Mesodermal cell (in vitro differentiated cells): ENCODE measurements at regions not wholly inside any gene's neighbourhood (a gene's known extent, or its start where the extent isn't known, plus 50 kb on each side); places are given as distances from the start of the nearest gene placed in this dataset.
"Not testable (repeated sequence)": the region's sequence is repeated elsewhere in the genome, so short reads cannot be mapped to it uniquely, and the experiment has no call there.

Experiments
- H3K27ac ChIP-seq: 2 replicates; pipeline ENCODE4 v1.7.0; 2013; ENCODE audit warnings: mild to moderate bottlenecking, low read depth, low read length, moderate library complexity; ENCODE audit not compliant: severe bottlenecking
- H3K36me3 ChIP-seq: 2 replicates; pipeline ENCODE4 v1.7.1; 2013; ENCODE audit warnings: mild to moderate bottlenecking, low read length, moderate library complexity; ENCODE audit not compliant: control insufficient read depth, insufficient read depth
- H3K4me1 ChIP-seq: one replicate; pipeline ENCODE4 v1.7.1; 2013; ENCODE audit warnings: mild to moderate bottlenecking, low read length; ENCODE audit not compliant: insufficient read depth, control insufficient read depth, poor library complexity, severe bottlenecking
- H3K4me3 ChIP-seq: 2 replicates; pipeline ENCODE4 v1.7.0; 2013; ENCODE audit warnings: low read length, control low read depth, mild to moderate bottlenecking; ENCODE audit not compliant: insufficient read depth, poor library complexity, severe bottlenecking; ENCODE audit errors: extremely low read depth
- H3K9me3 ChIP-seq: 2 replicates; pipeline ENCODE4 v1.7.1; 2013; ENCODE audit warnings: mild to moderate bottlenecking, low read length, moderate library complexity; ENCODE audit not compliant: control insufficient read depth
- WGBS, 2 experiments: methylation state at CpG; one replicate each; pipeline ENCODE4 v1.1.5; 2013; ENCODE audit warnings: missing lambda C conversion rate in 2 of 2; ENCODE audit not compliant: insufficient coverage in 2 of 2; 5-methylcytosine and 5-hydroxymethylcytosine counted together

- Histone ChIP-seq H3K9me3 (no peaks in the 10 kb centered on the region), H3K36me3 (no peaks in the 10 kb centered on the region), H3K4me1 (no peaks in the 10 kb centered on the region), H3K4me3 (no peak overlapping the region), H3K27ac (no peak overlapping the region)
- WGBS, 2 experiments = 81 to 89% methylated on average over 3 of the region's 4 CpGs
These were observed 235.2 kb upstream of the KRR1 start for GRCh38 chr12:75746621-75747020.

DNA sequence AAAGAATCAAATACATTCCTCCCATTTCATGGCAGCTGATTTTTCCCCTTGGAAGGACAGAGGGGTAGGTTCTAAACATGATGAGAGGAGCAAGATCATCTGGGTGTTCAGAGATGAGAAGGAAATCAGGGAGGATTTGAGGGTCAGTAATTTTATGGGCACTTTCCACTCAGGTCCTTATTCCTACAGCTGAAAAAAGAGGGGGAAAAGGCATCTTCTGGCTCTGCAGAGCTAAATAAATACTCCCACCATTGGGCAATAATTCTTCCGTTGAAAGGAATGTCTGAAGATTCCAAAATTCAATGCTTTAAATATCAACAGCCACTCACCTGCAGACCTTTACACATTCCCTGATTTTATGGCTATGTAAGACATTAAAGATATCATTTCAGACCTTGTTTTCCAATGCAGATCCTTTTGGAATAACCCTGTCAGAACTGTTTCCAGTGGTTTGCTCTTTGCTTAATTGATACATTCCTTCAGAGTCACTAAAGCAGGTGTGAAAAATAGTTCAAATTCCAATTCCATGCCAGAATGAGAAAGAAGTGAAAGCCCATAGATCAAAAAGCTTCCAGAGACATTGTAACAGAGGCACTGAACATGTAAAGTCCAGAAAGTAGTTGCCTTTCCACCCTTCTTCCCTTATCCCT, 233.3 kb upstream of the KRR1 start:
- Histone ChIP-seq H3K4me3 (no peak overlapping the region), H3K36me3 (no peaks in the 10 kb centered on the region), H3K9me3 (no peaks in the 10 kb centered on the region), H3K27ac (no peak overlapping the region), H3K4me1 (no peaks in the 10 kb centered on the region)
- WGBS, 2 experiments = 80% methylated on average over 1 of the region's 1 CpG; no CpG with 5 or more reads in 1 of the 2 experiments

DNA sequence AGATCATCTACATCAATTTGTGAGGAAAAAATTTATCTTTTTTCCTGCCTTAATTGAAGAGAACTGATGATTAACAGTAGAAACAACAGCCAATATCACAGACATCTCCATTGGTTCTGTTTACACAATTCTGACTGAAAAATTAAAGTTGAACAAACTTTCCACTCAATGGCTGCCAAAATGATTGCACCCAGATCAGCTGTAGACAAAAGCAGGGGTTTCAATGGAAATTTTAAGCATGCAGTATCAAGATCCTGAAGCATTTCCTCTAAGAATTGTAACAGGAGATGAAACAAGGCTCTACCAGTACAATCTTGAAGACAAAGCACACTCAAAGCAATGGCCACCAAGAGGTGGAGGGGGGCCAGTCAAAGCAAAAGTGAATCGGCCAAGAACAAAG, 231.6 kb upstream of the KRR1 start:
- H3K4me1 ChIP-seq = peaks cover 6% of the 10 kb centered on the region
- H3K27ac ChIP-seq = no peak overlapping the region
- no peaks in the 10 kb centered on the region for H3K36me3 ChIP-seq
- no peaks in the 10 kb centered on the region for H3K9me3 ChIP-seq
- WGBS, 2 experiments = 100% methylated on average over 1 of the region's 1 CpG; no CpG with 5 or more reads in 1 of the 2 experiments
- no peak overlapping the region for H3K4me3 ChIP-seq

GRCh38 chr12:75742048-75742447, 230.6 kb upstream of the KRR1 start:
- Histone ChIP-seq H3K4me3 (no peak overlapping the region), H3K4me1 (peaks cover 6% of the 10 kb centered on the region), H3K27ac (no peak overlapping the region), H3K36me3 (no peaks in the 10 kb centered on the region), H3K9me3 (no peaks in the 10 kb centered on the region)
- WGBS, 2 experiments = 87 to 98% methylated on average over 2 to 3 of the region's 4 CpGs

- 93 to 100% methylated on average over 1 of the region's 1 CpG for WGBS, 2 experiments
- Histone ChIP-seq H3K27ac (no peak overlapping the region), H3K4me3 (no peak overlapping the region), H3K4me1 (peaks cover 6% of the 10 kb centered on the region), H3K9me3 (no peaks in the 10 kb centered on the region), H3K36me3 (no peaks in the 10 kb centered on the region)
These were observed 228.5 kb upstream of the KRR1 start for GRCh38 chr12:75739912-75740311.

GRCh38 chr12:75739098-75739497, 227.7 kb upstream of the KRR1 start:
- 90 to 100% methylated on average over 1 to 2 of the region's 2 CpGs for WGBS, 2 experiments
- not testable (repeated sequence) for H3K9me3 ChIP-seq, H3K36me3 ChIP-seq, H3K4me1 ChIP-seq, H3K27ac ChIP-seq, H3K4me3 ChIP-seq

DNA sequence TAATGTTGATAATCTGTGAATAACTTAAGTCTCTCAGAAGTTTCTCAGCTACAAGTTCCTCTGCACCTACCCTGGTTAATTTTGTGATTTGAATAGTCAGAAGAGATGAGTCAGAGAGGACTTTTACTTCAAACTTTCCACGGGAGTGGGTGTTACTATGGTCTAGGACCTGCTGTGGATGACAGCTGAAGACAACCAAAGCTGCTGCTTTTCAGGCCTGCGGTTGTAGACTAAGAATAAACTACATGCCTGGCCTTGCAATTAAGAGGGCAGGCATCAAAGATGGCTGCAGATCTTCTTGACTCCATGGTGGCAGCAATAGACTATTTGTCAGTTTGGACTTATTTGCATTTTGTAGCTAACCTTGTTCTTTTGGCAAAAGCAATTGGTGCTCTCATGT, 227.1 kb upstream of the KRR1 start:
- Histone ChIP-seq H3K4me3 (no peak overlapping the region), H3K27ac (no peak overlapping the region), H3K4me1 (peaks cover 6% of the 10 kb centered on the region), H3K36me3 (no peaks in the 10 kb centered on the region), H3K9me3 (no peaks in the 10 kb centered on the region)
- 87 to 94% methylated on average over 2 of the region's 2 CpGs for WGBS, 2 experiments

DNA sequence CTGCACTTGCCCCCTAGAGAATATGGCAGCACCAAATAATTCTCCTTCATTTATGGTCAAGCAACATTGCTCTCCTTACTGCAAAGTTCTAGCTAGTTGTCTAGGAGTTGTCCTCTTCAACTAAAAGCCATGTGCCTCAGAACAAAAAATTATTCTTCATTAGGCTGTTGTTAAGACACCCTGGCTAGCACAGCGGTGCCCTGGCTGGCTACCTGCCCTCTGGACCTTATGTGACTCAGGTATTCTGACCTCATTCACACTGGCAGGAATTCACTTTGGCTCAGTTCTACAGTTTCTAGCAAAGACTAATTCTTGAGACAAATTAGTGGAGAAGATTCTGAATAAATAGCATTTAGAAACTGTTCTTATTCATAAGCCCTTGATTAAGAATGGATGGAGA, 224.4 kb upstream of the KRR1 start:
- H3K4me1 ChIP-seq = peaks cover 6% of the 10 kb centered on the region
- H3K27ac ChIP-seq = no peak overlapping the region
- no peaks in the 10 kb centered on the region for H3K9me3 ChIP-seq
- 86 to 92% methylated on average over 1 of the region's 1 CpG for WGBS, 2 experiments
- H3K4me3 ChIP-seq = no peak overlapping the region
- no peaks in the 10 kb centered on the region for H3K36me3 ChIP-seq

GRCh38 chr12:75728826-75729225, 217.4 kb upstream of the KRR1 start:
- Histone ChIP-seq H3K4me3 (no peak overlapping the region), H3K4me1 (peaks cover 13% of the 10 kb centered on the region), H3K36me3 (no peaks in the 10 kb centered on the region), H3K9me3 (no peaks in the 10 kb centered on the region), H3K27ac (no peak overlapping the region)
- WGBS, 2 experiments = 83% methylated on average over 1 of the region's 1 CpG; no CpG with 5 or more reads in 1 of the 2 experiments

- Histone ChIP-seq H3K4me3 (no peak overlapping the region), H3K4me1 (peaks cover 19% of the 10 kb centered on the region), H3K36me3 (no peaks in the 10 kb centered on the region), H3K27ac (no peak overlapping the region), H3K9me3 (no peaks in the 10 kb centered on the region)
- 64 to 78% methylated on average over 1 to 2 of the region's 2 CpGs for WGBS, 2 experiments
These were observed 216.2 kb upstream of the KRR1 start for GRCh38 chr12:75727577-75727976.

- H3K9me3 ChIP-seq = no peaks in the 10 kb centered on the region
- H3K4me3 ChIP-seq = no peak overlapping the region
These were observed 214.2 kb upstream of the KRR1 start for GRCh38 chr12:75725521-75726111.

More at GRCh38 chr12:75725521-75726111, 214.2 kb upstream of the KRR1 start:
- no peaks in the 10 kb centered on the region for H3K36me3 ChIP-seq
- peak overlapping the region; percentile 83 for H3K27ac ChIP-seq
- peaks cover 37% of the 10 kb centered on the region for H3K4me1 ChIP-seq
- WGBS, 2 experiments = 40 to 43% methylated on average over 1 to 2 of the region's 3 CpGs
